ENCODE measurements at regions not wholly inside any gene's neighbourhood (a gene's known extent, or its start where the extent isn't known, plus 50 kb on each side); places are given as distances from the start of the nearest gene placed in this dataset.
"Not testable (repeated sequence)": the region's sequence is repeated elsewhere in the genome, so short reads cannot be mapped to it uniquely, and the experiment has no call there.

DNA sequence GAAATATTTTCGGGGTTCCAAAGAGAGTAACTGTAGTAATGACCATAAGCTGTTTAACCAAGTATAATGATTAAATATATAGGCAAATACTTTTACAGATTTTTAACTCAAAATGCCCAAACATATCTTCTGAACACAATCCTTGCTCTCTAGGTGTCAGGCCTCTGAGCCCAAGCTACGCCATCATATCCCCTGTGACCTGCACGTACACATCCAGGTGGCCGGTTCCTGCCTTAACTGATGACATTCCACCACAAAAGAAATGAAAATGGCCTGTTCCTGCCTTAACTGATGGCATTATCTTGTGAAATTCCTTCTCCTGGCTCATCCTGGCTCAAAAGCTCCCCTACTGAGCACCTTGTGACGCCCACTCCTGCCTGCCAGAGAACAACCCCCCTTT lies 1305.1 kb upstream of the ACVR2A start:
- DNase-seq, result not testable (repeated sequence)

DNA sequence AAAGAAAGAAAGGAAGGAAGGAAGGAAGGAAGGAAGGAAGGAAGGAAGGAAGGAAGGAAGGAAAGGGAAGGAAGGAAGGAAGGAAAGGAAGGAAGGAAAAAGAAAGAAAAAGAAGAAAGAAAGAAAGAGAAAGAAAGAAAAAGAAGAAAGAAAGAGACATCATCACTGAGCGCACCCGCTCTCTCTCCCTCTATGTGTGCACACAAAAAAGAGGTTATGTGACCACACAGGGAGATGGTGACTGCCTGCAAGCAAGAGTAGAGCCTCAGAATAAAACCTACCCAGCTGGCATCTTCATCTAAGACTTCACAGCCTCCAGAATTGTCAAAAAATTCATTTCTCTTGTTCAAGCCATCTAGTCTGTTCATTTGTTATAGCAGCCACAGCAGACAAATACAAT lies 1307.4 kb upstream of the ACVR2A start:
- no peak for DNase-seq

DNA sequence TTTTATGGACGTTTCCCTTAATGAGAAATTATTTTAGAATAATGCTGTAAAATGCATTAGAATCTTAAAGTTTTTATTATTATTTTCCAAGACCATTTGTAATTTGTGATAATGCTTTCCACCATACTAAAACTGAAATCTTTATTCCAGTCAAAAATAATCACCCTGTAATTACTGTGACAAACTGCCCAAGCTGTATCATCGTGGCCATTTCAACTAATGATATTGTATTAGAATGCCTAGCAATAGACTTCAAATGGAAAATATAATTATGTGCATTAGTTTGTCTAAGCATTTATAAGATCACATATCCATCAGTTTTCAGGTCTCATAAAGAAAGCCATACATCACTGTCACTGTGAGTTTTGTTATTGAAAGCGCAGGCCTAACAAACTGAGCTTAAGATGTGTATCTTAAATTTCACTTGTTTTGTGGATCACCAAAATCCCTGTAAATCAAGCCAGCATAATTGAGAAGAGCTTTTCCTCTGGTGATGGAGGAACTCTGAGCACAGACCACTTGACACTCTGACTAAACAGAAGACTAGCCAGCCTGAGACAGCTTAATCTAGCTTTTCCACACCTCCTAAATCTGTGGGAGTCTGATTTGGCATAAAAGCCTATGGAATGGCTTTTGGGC lies 1312.2 kb upstream of the ACVR2A start:
- no peak for DNase-seq

DNA sequence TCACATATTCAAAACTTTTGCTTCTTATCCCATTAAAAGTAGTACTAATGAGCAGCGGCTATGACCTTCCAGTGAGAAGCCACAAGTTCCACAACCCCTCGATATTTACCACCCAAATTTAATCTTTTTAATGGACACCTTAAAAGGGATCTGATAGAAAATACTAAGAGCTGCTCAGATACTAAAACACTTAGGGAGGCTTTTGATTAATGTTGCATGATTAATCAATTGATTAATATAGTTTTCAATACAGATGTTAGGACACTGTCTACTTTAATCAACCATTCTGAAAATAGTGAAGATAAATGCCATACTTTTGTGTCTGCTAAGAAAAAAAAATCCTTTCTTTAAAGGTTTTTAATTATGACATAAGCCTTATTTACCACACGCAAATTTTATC lies 1312.8 kb upstream of the ACVR2A start:
- no peak for DNase-seq

DNA sequence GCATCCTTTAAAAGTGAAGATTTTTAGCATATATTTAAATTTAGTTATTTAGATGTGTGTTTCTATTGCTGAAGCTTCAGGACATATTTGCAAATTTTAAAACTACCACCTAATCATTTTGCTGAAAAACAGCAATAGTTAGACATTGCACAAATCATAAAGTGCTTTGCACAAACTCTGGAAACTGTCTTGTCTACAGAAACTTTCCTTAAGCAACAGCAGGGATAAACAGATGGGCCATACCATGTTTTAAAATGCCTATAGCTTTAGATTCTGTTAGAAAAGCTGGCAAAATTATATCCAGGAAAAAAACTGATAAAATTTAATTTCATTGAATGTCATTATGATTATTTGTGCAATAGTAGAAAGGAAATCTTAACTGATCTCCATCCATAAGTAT lies 1313.9 kb upstream of the ACVR2A start:
- no peak for DNase-seq

DNA sequence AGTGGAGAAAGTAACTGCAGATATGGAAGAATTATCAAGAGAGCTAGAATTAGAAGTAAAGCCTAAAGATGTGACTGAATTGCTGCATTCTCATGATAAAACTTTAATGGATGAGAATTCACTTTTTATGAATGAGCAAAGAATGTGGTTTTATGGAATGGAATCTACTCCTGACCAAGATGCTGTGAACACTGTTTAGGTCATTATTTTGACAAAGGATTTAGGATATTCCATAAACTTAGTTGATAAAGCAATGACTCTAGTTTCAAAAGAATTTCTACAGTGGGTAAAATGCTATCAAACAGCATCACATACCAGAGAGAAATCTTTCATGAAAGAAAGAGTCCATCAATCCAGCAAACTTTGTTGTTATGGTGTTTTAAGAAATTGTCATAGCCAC lies 1317.7 kb upstream of the ACVR2A start:
- DNase-seq, result no peak

DNA sequence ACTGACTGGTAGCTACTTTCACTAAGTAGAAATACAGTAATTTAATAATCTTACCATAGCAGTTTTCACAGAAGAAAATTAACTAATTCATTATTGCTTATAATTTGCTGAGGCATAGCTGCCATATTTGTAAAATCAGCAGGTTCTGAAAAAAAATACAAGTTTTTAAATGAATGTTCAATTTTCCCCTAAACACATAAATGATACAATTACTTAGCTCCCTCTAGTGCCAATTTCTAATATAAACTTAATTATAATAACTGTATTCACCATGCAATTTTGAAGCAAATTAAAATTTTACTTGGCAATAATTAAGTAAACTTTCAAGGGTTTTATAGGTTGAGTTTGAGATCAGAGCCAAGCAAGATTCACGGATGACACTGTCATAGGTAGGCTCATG lies 1321.6 kb upstream of the ACVR2A start:
- DNase-seq, result no peak

DNA sequence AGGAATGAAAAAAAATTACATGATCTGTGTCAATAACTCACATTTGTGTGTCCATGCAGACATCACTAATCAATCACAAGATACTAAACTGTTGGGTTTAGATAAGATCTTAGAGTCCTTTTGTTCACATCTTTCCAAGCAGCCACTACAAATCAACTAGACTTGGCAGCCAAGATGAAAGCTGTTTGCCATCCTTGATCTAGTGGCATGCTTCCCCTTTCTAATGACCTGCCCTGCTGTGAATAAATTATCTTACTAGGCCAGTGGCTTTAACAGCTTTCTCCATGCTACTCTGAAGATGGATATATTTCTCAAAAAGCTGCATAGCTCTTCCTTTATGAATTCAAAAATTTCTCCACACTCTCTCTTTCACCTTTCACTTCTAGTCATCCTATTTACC lies 1338.0 kb upstream of the ACVR2A start:
- DNase-seq, result no peak

DNA sequence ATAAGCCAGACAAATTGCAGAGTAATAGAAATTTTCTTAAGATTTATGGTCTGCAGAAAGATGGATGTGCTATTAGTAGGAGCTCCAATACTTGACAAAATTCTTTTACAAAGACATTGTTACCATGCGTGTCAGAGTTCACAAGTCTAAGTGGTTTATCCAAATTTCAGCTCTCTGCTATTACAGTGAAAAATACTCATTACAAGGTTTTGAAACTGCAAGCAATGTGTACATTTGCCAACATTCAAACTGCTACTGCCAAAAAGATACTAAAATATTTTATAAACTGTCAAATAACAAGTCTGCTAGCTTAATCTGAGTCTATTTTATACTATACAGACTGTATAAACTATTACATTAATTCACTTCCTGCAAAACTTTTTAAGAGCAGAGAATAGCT lies 1341.5 kb upstream of the ACVR2A start:
- DNase-seq, result no peak

DNA sequence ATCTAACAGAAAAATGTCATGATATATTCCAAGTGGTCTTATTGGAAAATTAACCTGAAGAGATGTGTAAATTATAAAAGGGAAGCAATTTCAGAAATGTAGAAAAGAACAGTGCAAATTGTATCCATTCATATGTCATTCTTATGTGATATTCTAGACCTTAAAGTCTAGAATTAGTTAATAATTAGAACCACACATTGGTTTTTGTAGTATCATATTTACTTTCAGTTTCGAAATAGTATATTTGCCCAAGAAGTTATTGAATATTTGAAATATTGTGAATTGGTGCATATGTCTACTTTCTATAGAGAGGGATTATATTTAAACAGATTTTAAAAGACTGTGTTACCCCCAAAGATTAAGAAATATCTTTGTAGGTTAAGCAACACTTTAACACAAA lies 1348.6 kb upstream of the ACVR2A start:
- no peak for DNase-seq

DNA sequence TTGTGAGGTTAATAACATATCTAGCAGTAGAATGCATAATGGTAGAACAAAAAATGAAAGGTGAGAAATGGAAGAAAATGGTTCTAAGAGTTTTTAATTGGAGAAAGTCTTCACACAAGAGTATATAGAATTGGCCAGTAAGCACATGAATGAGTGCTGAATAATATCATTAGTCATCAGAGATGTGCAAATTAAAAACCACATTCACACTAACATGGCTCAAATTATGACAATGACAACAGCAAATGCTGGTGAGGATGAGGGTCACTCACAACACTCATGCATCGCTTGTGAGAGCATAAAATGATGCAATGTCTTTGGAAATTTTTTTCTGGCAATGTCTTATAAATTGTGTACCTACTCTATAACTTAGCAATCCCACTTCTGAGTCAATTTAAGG lies 1355.4 kb upstream of the ACVR2A start:
- DNase-seq, result no peak

DNA sequence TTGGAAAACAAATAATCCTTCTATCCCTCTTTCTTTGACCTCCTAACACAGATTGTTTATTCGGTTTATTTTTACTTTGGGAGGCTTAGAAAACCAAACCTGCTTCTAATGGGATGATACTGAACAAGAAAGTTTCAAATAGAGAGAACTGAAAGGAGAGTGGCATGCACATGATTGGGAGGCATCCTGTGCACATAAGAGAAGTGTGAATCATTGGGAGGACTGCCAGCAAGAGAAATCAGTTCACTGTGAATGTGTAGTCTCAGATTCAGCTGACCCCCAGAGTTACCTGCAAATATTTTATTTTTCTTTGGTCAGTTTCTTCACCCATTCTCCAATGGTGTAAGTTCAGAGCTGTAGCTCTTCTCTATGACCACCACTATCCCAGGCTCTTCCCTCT lies 1363.2 kb upstream of the ACVR2A start:
- DNase-seq, result no peak

DNA sequence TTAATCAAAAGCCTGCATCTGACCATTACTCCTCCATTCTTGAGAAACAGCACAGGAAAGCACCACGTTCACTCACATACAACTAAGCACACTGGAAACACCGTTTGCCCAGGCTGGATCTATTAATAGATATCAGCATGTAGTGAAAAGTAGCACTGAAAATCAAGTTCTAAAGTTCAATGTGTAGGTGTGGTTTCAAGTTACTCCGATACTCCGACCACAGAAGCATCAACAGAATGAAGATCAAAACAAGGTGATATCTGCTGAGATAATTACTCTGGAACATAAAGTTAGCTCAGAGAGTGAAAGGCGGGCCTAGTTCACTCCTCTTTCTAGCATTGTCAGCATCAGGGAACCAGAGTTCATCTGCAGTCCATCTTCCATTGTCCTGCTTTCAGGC lies 1367.4 kb upstream of the ACVR2A start:
- peak in 1 of 5 experiments; percentile 22 for DNase-seq

DNA sequence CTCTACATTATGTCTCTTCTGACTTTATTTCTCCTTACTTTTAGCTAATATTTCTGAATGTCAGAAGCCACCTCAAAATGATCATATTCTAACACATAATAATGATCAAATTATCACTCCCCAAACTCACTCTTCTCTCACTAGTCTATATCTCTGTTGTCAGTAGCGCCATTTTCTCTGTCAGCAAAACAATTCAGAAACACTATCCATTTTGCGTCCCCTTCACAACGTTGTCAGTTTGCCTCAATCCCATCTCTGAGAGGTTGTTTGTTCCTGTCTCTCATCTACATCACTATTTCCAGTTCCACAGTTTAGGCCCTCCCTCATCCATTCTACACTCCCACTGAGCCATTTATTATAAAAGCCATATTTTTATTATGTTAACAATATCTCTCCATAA lies 1376.3 kb upstream of the ACVR2A start:
- no peak for DNase-seq

DNA sequence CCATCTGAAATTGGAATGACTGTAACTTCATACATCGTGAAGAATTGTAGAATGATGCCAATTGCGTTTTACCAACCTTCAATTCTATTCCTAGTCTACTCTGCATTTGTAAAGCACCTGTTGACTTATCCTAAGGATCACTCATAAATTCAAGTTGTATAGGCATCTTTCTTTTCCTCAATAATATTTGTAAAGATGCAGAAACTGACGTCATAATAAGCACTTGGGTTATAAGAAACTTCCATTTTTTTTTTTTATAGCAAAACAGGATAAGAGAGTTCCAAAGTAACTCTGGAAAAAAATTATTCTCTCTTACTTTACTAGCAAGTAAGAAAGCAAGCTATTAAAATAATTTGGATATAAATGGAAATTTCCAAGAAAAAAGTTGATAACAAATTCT lies 1377.4 kb upstream of the ACVR2A start:
- no peak for DNase-seq

DNA sequence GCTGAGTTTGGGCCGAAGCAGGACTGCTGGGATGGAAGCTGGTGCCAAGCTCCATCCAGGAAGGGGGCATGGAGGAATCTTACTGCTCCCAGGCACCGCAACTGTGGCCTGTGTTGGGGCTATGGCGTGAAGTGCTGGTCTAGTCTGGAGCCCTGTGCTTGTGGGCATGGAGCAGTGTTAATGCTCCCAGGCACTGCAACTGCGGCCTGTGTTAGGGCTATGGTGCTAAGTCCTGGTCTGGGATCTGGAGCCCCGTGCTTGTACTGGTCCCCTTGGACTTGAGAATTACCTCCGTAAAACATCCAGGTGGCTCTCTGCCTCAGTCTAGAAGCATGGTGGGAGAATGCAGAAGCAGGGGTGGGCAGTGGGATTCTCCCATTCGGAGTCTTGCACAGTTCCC lies 1379.4 kb upstream of the ACVR2A start:
- DNase-seq, result no peak

DNA sequence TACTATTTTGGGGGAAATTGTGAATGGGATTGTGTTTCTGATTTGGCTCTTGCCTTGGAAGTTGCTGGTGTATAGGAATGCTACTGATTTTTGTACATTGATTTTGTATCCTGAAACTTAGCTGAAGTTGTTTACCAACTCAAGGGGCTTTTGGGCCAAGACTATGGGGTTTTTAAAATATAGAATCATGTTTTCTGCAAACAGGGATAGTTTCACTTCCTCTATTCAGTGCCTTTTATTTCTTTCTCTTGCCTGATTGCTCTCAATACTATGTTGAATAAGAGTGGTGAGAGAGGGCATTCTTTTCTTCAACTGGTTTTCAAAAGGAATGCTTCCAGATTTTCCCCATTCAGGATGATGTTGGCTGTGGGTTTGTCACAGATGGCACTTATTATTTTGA lies 1383.8 kb upstream of the ACVR2A start:
- DNase-seq, result no peak

DNA sequence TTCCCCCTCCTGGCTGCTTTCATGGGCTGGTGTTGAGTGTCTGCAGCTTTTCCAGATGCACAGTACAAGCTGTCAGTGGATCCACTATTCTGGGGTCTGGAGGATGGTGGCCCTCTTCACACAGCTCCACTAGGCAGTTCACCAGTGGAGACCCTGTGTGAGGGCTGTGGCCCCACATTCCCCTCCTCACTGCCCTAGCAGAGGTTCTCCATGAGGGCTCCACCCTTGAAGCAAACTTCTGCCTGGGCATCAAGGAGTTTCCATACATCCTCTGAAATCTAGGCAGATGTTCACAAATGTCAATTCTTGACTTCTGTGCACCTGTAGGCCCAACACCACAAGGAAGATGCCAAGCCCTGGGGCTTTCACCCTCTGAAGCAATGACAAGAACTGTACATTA lies 1386.2 kb upstream of the ACVR2A start:
- DNase-seq, result no peak

DNA sequence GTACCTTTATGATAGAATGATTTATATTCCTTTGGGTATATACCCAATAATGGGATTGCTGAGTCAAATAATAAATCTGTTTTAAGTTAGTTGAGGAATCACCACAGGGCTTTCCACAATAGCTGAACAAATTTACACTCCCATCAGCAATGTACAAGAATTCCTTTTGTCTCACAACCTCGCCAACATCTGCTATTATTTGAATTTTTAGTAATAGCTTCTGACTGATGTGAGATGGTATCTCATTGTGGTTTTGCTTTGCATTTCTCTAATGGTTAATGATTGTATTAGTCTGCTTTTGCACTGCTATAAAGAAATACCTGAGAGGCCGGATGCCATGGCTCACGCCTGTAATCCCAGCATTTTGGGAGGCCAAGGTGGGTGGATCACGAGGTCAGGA lies 1387.6 kb upstream of the ACVR2A start:
- DNase-seq, result no peak

DNA sequence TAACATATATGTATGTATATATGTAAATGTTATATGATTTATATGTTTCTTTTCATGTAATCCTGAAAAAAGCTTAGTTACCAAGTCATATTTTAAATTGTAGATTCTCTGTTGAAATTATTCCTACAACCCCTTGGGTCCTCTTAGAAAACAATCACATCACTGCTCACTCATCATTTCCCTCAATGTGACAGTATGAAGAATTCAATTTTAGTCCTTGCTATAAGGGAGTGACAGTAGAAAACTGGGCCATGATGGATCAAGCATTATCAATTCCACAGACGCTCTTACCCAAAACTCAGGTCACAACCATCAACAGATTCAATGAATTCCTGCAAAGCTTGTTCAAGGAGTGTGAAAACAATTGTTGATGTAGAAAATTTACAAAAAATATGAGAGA lies 1389.5 kb upstream of the ACVR2A start:
- no peak for DNase-seq

DNA sequence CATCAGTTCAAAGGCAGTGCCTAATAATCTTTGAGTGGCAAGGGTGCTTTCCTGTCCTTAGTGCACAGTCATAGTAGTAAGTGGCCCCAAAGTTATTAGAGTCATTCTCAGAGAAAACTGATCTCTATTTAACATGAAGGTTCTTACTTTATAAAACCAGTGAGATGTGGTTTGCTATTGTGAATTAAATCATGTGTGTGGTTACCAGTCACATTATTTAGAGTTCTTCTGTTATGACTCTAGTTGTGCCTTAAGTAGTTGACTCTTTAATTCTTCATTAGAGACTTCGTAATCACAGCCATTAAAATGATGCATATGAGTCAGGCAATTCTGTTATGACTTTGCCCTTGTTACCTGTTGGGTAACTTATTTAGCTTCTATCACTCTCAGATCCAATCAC lies 1392.9 kb upstream of the ACVR2A start:
- peak in 1 of 5 experiments; percentile 42 for DNase-seq

DNA sequence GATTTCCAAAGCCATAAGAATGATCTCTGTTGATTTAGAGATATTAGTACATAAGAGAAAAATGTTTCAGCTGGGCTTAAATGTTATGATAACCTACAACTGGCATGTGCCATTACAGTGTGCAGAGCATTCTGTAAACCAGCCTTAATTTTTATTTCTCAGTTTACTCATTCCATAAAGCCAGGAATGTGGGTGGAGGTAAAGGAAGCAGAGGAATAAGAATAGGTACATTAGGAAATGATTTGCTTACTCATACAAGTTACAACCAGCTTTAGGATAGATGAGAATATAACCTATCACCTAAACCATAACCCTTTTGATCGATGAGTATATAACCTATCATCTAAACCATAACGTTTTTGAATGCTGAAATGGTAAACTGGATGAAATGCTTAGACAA lies 1394.7 kb upstream of the ACVR2A start:
- DNase-seq, result no peak

DNA sequence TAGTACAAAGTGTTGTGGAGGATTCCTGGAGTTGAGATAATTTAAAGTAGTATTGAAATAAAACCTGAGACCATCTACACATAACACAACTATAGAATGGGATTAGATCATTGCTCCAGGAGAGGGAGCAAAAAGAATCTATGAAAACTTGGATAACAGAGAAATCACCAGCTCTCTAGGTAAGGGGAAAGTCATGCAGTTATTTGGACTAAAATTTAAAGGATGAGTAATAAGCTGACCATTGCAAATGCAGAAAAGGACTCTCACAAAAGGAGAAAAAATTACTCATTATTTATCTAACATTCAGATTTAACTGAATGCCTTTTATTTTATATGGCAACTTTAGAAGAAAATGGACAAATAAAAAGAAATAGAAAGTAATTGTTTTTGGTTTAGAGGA lies 1399.8 kb upstream of the ACVR2A start:
- DNase-seq, result no peak

DNA sequence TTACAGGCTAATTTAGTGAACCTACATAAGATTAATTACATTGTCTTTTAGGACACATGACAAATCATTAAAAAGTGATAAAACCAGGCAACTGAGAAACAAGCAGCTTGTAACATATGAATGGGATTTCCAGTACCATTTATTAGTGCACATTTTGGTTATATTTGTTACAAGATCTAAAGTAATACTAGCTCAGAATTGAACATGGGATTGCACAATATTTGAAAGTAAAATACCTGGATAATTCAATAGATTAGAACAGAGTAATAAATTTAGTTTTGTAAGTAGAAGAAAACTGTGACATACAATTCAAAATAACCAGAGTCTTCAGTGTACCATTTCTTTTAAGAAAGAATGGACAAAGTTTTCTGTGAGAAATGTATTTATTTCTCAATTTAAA lies 1400.7 kb upstream of the ACVR2A start:
- DNase-seq, result no peak

DNA sequence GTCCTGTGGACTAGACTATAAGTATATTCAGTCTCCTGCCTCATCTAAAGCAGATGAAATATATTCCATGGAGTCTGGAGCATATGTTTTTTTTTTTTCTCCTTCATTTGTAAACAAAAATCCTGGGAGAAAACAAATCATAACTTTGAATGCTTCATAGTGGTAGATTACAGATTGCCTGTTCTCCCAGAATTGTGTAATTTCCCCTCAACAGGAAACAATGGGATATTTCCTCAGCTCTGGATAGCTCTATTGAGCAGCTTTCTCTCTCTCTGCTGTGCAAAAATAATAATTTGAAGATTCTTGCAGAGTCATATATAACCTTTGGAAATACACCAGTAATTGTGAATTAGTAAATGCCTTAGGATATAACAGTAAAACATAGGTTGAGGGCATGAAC lies 1406.6 kb upstream of the ACVR2A start:
- DNase-seq, result no peak

DNA sequence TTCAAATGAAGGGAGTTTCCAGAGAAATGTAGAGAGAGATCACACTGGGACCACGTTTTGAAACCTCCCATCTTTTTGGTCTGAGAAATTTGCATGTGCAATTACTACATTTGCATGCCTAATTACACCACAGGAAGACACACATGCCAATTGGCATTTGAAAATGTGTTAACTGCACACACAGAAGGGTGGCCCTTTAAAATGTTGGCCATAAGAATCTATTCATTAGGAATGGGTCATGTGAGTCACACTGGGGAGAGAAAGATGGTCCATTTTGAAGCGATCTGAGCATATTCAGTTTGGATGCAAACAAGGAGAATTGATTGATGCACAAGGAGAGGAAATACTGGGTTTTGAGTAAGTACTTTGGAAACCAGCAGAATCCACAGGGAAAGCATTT lies 1407.1 kb upstream of the ACVR2A start:
- DNase-seq, result no peak

Measured in T-helper 2 cell (primary cell).